HG03045 (cell line): ENCODE measurements at regions not wholly inside any gene's neighbourhood (a gene's known extent, or its start where the extent isn't known, plus 50 kb on each side); places are given as distances from the start of the nearest gene placed in this dataset.

Experiments used
- ATAC-seq: cut with Tn5 transposase; IDR thresholded peaks from one replicate; pipeline ENCODE4 v1.9.1; 2021; ENCODE audit warnings: mild to moderate bottlenecking, moderate library complexity; ENCODE audit not compliant: unreplicated experiment

- no peak for ATAC-seq
Measured at GRCh38 chr5:3943859-3944258, 348.2 kb downstream of the IRX1 start.

GRCh38 chr5:3944930-3945329 is 349.3 kb downstream of the IRX1 start:
- ATAC-seq: no peak

GRCh38 chr5:3948838-3949237 is 353.2 kb downstream of the IRX1 start:
- no peak for ATAC-seq

GRCh38 chr5:3954199-3954598 is 358.6 kb downstream of the IRX1 start:
- no peak for ATAC-seq

GRCh38 chr5:3954633-3955032 is 359.0 kb downstream of the IRX1 start:
- ATAC-seq: no peak

GRCh38 chr5:3957658-3958057 is 362.0 kb downstream of the IRX1 start:
- ATAC-seq: no peak

GRCh38 chr5:3958389-3958788 is 362.8 kb downstream of the IRX1 start:
- no peak for ATAC-seq

GRCh38 chr5:3962113-3962512 is 366.5 kb downstream of the IRX1 start:
- ATAC-seq: no peak

GRCh38 chr5:3963652-3964051 is 368.0 kb downstream of the IRX1 start:
- ATAC-seq: no peak

- ATAC-seq: no peak
Measured at GRCh38 chr5:3980156-3980555, 384.5 kb downstream of the IRX1 start.

GRCh38 chr5:3987867-3988266 is 392.2 kb downstream of the IRX1 start:
- ATAC-seq: no peak

GRCh38 chr5:3993856-3994473 is 398.3 kb downstream of the IRX1 start:
- ATAC-seq: no peak

- ATAC-seq: no peak
Measured at GRCh38 chr5:3994628-3995027, 399.0 kb downstream of the IRX1 start.

- ATAC-seq: no peak
Measured at GRCh38 chr5:3995954-3996619, 400.5 kb downstream of the IRX1 start.

GRCh38 chr5:3996707-3997336 is 401.2 kb downstream of the IRX1 start:
- no peak for ATAC-seq

GRCh38 chr5:3997670-3998069 is 402.0 kb downstream of the IRX1 start:
- ATAC-seq: no peak

GRCh38 chr5:3999929-4000328 is 404.3 kb downstream of the IRX1 start:
- no peak for ATAC-seq

GRCh38 chr5:4001004-4001403 is 405.4 kb downstream of the IRX1 start:
- no peak for ATAC-seq

- no peak for ATAC-seq
Measured at GRCh38 chr5:4001758-4002533, 406.3 kb downstream of the IRX1 start.

GRCh38 chr5:4005335-4005734 is 409.7 kb downstream of the IRX1 start:
- no peak for ATAC-seq

GRCh38 chr5:4007001-4007400 is 411.4 kb downstream of the IRX1 start:
- no peak for ATAC-seq

GRCh38 chr5:4011943-4012342 is 416.3 kb downstream of the IRX1 start:
- no peak for ATAC-seq
